ENCODE measurements at regions not wholly inside any gene's neighbourhood (a gene's known extent, or its start where the extent isn't known, plus 50 kb on each side); places are given as distances from the start of the nearest gene placed in this dataset.

DNA sequence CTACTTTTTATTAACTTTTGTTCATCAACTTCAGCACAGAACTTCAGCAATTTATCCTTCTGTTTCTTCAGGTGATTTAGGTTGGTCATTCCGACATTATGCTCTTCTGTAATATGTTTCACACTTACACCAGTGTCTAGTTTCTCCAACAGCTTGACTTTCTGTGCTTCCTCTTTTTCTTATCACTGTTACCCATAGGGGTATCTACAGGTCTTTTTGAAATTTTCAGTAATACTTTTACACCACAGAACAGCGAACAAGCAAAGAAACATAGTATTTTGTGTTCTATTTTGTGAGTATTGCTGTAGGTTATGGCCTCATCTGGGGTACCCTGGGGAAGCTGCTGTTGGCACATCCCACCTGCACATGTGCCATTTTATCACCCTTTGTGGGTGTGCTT lies 260.7 kb downstream of the NSUN3 start:
- Histone ChIP-seq H3K4me3 (no peak overlapping the region), H3K4me1 (no peaks in the 10 kb centered on the region), H3K9me3 (no peaks in the 10 kb centered on the region), H3K27ac (no peak overlapping the region), H3K27me3 (ENCODE audit: insufficient read depth in 3 of 3, low read length in 2 of 3) (no peaks in the 10 kb centered on the region), H3K36me3 (ENCODE audit: insufficient read depth in 1 of 2, low read depth in 1 of 2) (no peaks in the 10 kb centered on the region)
- TF ChIP-seq, protein P1, sequence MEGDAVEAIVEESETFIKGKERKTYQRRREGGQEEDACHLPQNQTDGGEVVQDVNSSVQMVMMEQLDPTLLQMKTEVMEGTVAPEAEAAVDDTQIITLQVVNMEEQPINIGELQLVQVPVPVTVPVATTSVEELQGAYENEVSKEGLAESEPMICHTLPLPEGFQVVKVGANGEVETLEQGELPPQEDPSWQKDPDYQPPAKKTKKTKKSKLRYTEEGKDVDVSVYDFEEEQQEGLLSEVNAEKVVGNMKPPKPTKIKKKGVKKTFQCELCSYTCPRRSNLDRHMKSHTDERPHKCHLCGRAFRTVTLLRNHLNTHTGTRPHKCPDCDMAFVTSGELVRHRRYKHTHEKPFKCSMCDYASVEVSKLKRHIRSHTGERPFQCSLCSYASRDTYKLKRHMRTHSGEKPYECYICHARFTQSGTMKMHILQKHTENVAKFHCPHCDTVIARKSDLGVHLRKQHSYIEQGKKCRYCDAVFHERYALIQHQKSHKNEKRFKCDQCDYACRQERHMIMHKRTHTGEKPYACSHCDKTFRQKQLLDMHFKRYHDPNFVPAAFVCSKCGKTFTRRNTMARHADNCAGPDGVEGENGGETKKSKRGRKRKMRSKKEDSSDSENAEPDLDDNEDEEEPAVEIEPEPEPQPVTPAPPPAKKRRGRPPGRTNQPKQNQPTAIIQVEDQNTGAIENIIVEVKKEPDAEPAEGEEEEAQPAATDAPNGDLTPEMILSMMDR (IDR thresholded peaks at IDR 0.05) = no peak
- ATAC-seq (no peak), DNase-seq (no peak)
- intact Hi-C loops (cut with DNase I) = no loop called here
- WGBS, 3 donors = 75 to 84% (median 78%) methylated on average over 2 of the region's 2 CpGs

DNA sequence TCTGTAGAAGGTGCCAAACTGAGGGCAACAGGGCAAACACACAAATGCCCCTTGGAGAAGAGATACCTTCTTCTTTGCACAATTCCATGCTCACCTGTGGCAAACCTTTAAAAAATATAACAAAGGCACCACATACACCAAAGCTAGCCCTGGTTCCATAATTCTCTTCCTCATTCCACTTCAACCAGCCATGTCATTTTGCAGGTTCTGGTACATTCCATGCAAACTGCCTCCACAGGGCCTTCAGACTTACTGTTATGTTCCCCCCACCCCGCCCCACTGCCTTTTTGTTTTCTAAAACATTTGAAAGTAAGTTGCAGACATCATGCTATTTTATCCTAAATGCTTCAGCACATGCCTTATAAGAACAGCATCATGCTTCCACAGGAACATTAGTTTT lies 269.0 kb downstream of the NSUN3 start:
- Histone ChIP-seq H3K36me3 (ENCODE audit: insufficient read depth in 1 of 2, low read depth in 1 of 2) (no peaks in the 10 kb centered on the region), H3K27me3 (ENCODE audit: insufficient read depth in 3 of 3, low read length in 2 of 3) (no peaks in the 10 kb centered on the region), H3K9me3 (no peaks in the 10 kb centered on the region), H3K27ac (no peak overlapping the region), H3K4me1 (no peaks in the 10 kb centered on the region), H3K4me3 (no peak overlapping the region)
- 52 to 69% (median 55%) methylated on average over 1 of the region's 1 CpG for WGBS, 3 donors
- intact Hi-C loops (cut with DNase I) = no loop called here
- TF ChIP-seq, protein P1 (IDR thresholded peaks at IDR 0.05) = no peak
- no peak for ATAC-seq
- DNase-seq = no peak

DNA sequence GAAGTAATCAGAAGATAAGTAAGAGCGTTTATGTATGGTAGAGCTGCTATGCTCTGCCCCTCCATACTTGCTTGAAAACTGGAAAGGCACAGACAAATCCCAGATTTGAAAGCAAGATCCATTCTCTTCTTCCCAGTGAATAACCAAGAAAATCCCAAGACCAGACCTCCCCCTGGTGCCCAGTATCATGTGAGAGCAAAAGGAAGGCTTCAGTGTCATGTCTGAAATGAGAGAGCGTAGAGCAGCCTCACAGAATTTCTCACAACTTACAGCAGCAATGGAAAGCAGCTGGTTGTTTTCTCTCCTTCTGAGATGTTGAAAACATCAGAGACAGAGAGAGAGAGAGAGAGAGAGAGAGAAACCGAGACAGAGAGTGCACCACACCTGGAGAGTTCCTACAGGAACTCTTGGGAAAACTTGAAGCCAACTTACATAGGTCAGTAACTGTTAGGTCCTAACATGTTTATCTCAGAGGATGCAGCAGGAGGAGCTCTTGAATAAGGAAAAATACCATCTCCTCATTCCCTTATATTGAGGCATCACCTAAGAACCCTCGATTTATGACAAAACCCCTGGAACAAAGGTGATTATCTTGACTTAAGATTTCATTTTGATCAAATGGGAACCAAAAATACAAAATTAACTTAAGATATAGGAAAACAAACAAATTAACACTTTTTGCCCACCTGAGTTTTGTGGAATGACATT lies 273.3 kb downstream of the NSUN3 start:
- no peaks in the 10 kb centered on the region for H3K27me3 ChIP-seq (ENCODE audit: insufficient read depth in 3 of 3, low read length in 2 of 3)
- intact Hi-C loops (cut with DNase I) = no loop called here
- no peaks in the 10 kb centered on the region for H3K4me1 ChIP-seq
- H3K36me3 ChIP-seq (ENCODE audit: insufficient read depth in 1 of 2, low read depth in 1 of 2) = no peaks in the 10 kb centered on the region
- H3K4me3 ChIP-seq = no peak overlapping the region
- TF ChIP-seq, protein P1 (IDR thresholded peaks at IDR 0.05) = no peak
- H3K9me3 ChIP-seq = no peaks in the 10 kb centered on the region
- no peak overlapping the region for H3K27ac ChIP-seq
- ATAC-seq (no peak), DNase-seq (no peak)
- 43 to 49% (median 43%) methylated on average over 4 of the region's 4 CpGs for WGBS, 3 donors

DNA sequence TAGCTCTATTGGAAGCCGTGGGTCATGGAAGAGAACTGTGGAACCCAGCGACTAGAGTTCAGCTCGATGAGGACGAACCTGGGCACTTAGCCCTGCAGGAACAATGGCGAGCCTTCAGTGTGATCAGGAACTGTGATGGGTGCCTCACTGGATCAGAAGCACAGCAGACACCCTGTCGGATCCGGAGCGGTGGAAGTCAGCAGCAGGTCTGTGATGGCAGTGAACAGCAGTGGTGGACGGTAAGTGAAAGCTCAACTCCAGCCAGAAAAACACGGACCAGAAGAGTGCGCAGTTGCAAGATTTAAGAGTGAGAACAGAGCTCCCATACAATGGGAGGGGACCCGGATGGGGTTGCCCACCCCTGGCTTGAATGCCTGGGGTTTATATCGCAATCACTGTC lies 282.2 kb downstream of the NSUN3 start:
- TF ChIP-seq, protein P1 (IDR thresholded peaks at IDR 0.05) = no peak
- H3K9me3 ChIP-seq = no peaks in the 10 kb centered on the region
- ATAC-seq = no peak
- WGBS, 3 donors = 92 to 93% (median 92%) methylated on average over 13 of the region's 13 CpGs
- no peak overlapping the region for H3K4me3 ChIP-seq
- H3K4me1 ChIP-seq = no peaks in the 10 kb centered on the region
- DNase-seq = no peak
- intact Hi-C loops (cut with DNase I) = no loop called here
- no peaks in the 10 kb centered on the region for H3K27me3 ChIP-seq (ENCODE audit: insufficient read depth in 3 of 3, low read length in 2 of 3)
- no peak overlapping the region for H3K27ac ChIP-seq
- no peaks in the 10 kb centered on the region for H3K36me3 ChIP-seq (ENCODE audit: insufficient read depth in 1 of 2, low read depth in 1 of 2)

DNA sequence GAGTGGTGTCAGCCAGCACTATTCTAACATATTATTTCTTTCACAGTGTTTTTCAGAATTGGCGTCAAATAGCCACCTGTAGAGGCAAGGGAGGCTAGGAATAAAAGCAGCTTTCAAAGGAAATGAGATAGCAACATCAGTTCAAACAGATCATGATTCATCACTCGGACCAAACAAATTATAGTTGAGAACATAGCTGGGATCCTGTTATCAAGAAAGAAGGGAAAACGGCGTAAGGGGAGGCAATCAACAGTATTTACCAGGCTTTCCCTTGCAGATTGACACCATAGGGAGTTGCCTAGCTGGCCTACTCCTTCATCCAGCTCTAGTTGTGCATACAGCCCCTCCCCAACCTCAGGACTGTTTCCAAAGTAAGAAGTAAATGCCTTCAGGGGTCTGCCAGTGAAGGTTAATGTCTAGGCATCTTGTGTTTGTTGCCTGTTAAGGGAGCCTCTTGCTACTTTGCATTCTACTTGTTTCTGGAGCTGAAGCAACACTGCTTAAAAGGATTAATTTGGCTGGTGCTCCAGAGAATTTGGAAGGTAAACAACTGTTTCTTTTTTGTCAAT lies 286.5 kb downstream of the NSUN3 start:
- intact Hi-C loops (cut with DNase I) = no loop called here
- DNase-seq (no peak), ATAC-seq (no peak)
- Histone ChIP-seq H3K4me3 (no peak overlapping the region), H3K27ac (no peak overlapping the region), H3K9me3 (no peaks in the 10 kb centered on the region), H3K4me1 (no peaks in the 10 kb centered on the region), H3K27me3 (ENCODE audit: insufficient read depth in 3 of 3, low read length in 2 of 3) (no peaks in the 10 kb centered on the region), H3K36me3 (ENCODE audit: insufficient read depth in 1 of 2, low read depth in 1 of 2) (no peaks in the 10 kb centered on the region)
- TF ChIP-seq, protein P1 (IDR thresholded peaks at IDR 0.05) = no peak
- 79 to 86% (median 84%) methylated on average over 4 of the region's 4 CpGs for WGBS, 3 donors
